Psoas muscle (tissue), 7 donors: ENCODE measurements at regions not wholly inside any gene's neighbourhood (a gene's known extent, or its start where the extent isn't known, plus 50 kb on each side); places are given as distances from the start of the nearest gene placed in this dataset.
"Not testable (repeated sequence)": the region's sequence is repeated elsewhere in the genome, so short reads cannot be mapped to it uniquely, and the experiment has no call there.

Source experiments
- ATAC-seq, 4 donors: fragments of 200-7000 bp; cut with Tn5 transposase; one replicate each; pipeline ENCODE4 v1.9.1; 2020; ENCODE audit warnings: moderate library complexity in 3 of 4, mild to moderate bottlenecking in 2 of 4
- DNase-seq, 2 donors: peaks; one replicate each; pipeline ENCODE4 v3.0.0-alpha.2; 2020
- H3K27ac ChIP-seq: fragments of 200-600 bp; one replicate; pipeline ENCODE4 v1.8.0; 2022
- H3K27me3 ChIP-seq, 3 donors: fragments of 200-600 bp in 1 of 3; one replicate each; pipeline versions ENCODE4 v1.6.1 to v1.8.0; 2013 to 2022; ENCODE audit warnings: low read length in 2 of 3, mild to moderate bottlenecking in 2 of 3, moderate library complexity in 1 of 3; ENCODE audit not compliant: insufficient read depth in 3 of 3
- H3K36me3 ChIP-seq, 2 donors: fragments of 200-600 bp in 1 of 2; one replicate each; pipeline versions ENCODE4 v1.6.1 to v1.8.0; 2013 to 2022; ENCODE audit warnings: low read depth in 1 of 2, mild to moderate bottlenecking in 1 of 2, moderate library complexity in 1 of 2; ENCODE audit not compliant: insufficient read depth in 1 of 2
- H3K4me1 ChIP-seq: fragments of 200-600 bp; one replicate; pipeline ENCODE4 v1.8.0; 2022
- H3K4me3 ChIP-seq: fragments of 200-600 bp; one replicate; pipeline ENCODE4 v1.8.0; 2022; ENCODE audit warnings: mild to moderate bottlenecking
- H3K9me3 ChIP-seq: fragments of 200-600 bp; one replicate; pipeline ENCODE4 v1.8.0; 2022
- WGBS, 3 donors: extraction: QIAGEN DNeasy Blood & Tissue Kit; methylation state at CpG; one replicate each; pipeline versions ENCODE4 v1.1.6 to v1.1.7; 2013; 5-methylcytosine and 5-hydroxymethylcytosine counted together
- intact Hi-C, 2 donors: fragments of 100-400 bp; cut with DNase I; formaldehyde crosslinking; loops; one replicate each; pipeline versions ENCODE4 v1.11.0 to v1.14.2; 2022
- TF ChIP-seq, protein P1 (sequence below): fragments of 200-600 bp; IDR thresholded peaks from one replicate; pipeline ENCODE4 v1.8.0; 2022; ENCODE audit warnings: antibody characterized with exemption
- donor health status: healthy with polysubstance abuse.
- donor health status: DM: no; HTN: no; CAD: no; lungs with moderate emphysema.
- donor health status: Bipolar disorder and iron deficiency.
- donor health status: healthy.
- donor health status: DM: yes; HTN: yes; CAD: no.
- donor health status: DM: no; HTN: no; CAD: no.
- donor health status: DM: yes; HTN: yes; CAD: no.

GRCh38 chr13:79621449-79621848 is 140.5 kb downstream of the NDFIP2 start:
- intact Hi-C loops = no loop called here
- ATAC-seq = no peak
- no peaks in the 10 kb centered on the region for H3K9me3 ChIP-seq
- TF ChIP-seq, protein P1, sequence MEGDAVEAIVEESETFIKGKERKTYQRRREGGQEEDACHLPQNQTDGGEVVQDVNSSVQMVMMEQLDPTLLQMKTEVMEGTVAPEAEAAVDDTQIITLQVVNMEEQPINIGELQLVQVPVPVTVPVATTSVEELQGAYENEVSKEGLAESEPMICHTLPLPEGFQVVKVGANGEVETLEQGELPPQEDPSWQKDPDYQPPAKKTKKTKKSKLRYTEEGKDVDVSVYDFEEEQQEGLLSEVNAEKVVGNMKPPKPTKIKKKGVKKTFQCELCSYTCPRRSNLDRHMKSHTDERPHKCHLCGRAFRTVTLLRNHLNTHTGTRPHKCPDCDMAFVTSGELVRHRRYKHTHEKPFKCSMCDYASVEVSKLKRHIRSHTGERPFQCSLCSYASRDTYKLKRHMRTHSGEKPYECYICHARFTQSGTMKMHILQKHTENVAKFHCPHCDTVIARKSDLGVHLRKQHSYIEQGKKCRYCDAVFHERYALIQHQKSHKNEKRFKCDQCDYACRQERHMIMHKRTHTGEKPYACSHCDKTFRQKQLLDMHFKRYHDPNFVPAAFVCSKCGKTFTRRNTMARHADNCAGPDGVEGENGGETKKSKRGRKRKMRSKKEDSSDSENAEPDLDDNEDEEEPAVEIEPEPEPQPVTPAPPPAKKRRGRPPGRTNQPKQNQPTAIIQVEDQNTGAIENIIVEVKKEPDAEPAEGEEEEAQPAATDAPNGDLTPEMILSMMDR = no peak
- H3K4me1 ChIP-seq = no peaks in the 10 kb centered on the region
- no peak overlapping the region for H3K27ac ChIP-seq
- WGBS, 3 donors = 90 to 100% (median 94%) methylated on average over 1 of the region's 1 CpG
- H3K27me3 ChIP-seq = no peaks in the 10 kb centered on the region
- DNase-seq = no peak
- no peak overlapping the region for H3K4me3 ChIP-seq
- no peaks in the 10 kb centered on the region for H3K36me3 ChIP-seq

DNA sequence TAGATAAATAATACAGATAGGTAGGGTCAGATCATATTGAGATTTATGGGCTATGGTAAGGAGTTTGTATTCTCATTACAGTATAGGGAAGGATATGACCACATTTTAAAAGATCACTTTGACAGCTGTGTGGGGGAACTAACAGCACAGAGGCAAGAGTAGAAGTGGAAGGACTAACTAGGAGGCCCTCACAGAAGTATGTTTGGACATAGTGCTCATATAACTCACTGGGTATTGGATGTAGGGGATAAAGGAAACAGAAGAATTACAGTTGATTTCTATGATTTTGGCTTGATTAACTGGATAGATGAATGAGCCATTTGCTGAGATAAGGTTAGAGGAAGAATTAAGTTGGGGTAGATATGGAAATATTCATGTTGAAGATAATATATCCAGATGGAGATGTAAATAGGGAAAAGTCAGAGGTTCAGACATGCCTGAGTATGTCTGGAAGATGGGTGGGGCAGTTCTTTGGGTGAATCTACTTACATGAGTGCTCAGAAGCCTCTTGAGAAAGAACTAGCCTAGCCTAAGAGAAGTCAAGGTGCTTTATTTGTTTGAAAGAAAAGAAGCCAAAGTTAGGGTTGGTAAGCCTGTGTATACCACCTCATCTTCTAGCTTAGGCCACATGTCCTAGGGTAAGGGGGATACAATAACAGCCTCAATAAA is 133.4 kb downstream of the NDFIP2 start:
- Histone ChIP-seq H3K9me3 (no peaks in the 10 kb centered on the region), H3K27ac (no peak overlapping the region), H3K4me1 (no peaks in the 10 kb centered on the region), H3K27me3 (no peaks in the 10 kb centered on the region), H3K4me3 (no peak overlapping the region), H3K36me3 (no peaks in the 10 kb centered on the region)
- DNase-seq = no peak
- no peak for ATAC-seq
- TF ChIP-seq, protein P1 = no peak
- intact Hi-C loops = no loop called here

DNA sequence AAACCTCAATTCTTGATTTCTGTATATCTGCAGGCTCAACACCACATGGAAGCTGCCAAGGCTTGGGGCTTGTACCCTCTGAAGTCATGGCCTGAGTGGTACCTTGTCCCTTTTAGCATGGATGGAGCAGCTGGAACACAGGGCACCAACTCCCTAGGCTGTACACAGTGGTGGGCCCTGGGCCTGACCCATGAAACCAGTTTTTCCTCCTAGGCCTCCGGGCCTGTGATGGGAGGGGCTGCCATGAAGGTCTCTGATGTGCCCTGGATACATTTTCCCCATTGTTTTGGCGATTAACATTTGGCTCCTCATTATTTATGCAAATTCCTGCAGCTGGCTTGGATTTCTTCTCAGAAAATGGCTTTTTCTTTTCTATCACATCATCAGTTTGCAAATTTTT is 131.6 kb downstream of the NDFIP2 start:
- DNase-seq (no peak), ATAC-seq (no peak)
- TF ChIP-seq, protein P1 = no peak
- Histone ChIP-seq H3K36me3 (no peaks in the 10 kb centered on the region), H3K27me3 (no peaks in the 10 kb centered on the region), H3K9me3 (peaks cover 5% of the 10 kb centered on the region), H3K4me1 (no peaks in the 10 kb centered on the region), H3K27ac (no peak overlapping the region), H3K4me3 (no peak overlapping the region)
- WGBS, 3 donors = 81 to 84% (median 83%) methylated on average over 2 of the region's 2 CpGs
- intact Hi-C loops = no loop called here

DNA sequence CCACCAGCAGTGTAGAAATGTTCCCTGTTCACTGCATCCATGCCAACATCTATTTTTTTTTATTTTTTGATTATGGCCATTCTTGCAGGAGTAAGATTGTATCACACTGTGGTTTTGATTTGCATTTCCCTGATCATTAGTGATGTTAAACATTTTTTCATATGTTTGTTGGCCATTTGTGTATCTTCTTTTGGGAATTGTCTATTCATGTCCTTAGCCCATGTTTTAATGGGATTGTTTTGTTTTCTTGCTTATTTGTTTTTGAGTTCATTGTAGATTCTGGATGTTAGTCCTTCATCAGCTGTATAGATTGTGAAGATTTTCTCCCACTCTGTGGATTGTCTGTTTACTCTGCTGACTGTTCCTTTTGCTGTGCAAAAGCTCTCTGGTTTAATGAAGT is 126.9 kb downstream of the NDFIP2 start:
- DNase-seq, H3K36me3 ChIP-seq, H3K27ac ChIP-seq, H3K4me1 ChIP-seq, H3K27me3 ChIP-seq, H3K9me3 ChIP-seq, H3K4me3 ChIP-seq, ATAC-seq, intact Hi-C loops: not testable (repeated sequence)
